Vagina (tissue), 2 donors: ENCODE measurements at regions not wholly inside any gene's neighbourhood (a gene's known extent, or its start where the extent isn't known, plus 50 kb on each side); places are given as distances from the start of the nearest gene placed in this dataset.

ENCODE experiments used
- POLR2A ChIP-seq, 2 donors: fragments of 450-650 bp; IDR thresholded peaks; one replicate each; pipeline ENCODE4 v1.6.1; 2017; ENCODE audit warnings: antibody characterized with exemption in 2 of 2, mild to moderate bottlenecking in 2 of 2, moderate library complexity in 2 of 2
- POLR2AphosphoS5 ChIP-seq, 2 donors: sonication (generic); formaldehyde crosslinking; IDR thresholded peaks; one replicate each; pipeline ENCODE4 v1.9.0; 2017; ENCODE audit warnings: antibody characterized with exemption in 2 of 2, mild to moderate bottlenecking in 2 of 2, low read depth in 1 of 2; ENCODE audit not compliant: insufficient read depth in 1 of 2
- TF ChIP-seq, protein P1 (sequence below), 3 experiments: fragments of 450-650 bp in 2 of 3; fragments of 200-600 bp in 1 of 3; sonication (generic) in 1 of 3; IDR thresholded peaks; one replicate each; pipeline ENCODE4 v1.5.1; 2017 to 2019; ENCODE audit warnings: antibody characterized with exemption in 3 of 3, mild to moderate bottlenecking in 2 of 3, moderate library complexity in 2 of 3

DNA sequence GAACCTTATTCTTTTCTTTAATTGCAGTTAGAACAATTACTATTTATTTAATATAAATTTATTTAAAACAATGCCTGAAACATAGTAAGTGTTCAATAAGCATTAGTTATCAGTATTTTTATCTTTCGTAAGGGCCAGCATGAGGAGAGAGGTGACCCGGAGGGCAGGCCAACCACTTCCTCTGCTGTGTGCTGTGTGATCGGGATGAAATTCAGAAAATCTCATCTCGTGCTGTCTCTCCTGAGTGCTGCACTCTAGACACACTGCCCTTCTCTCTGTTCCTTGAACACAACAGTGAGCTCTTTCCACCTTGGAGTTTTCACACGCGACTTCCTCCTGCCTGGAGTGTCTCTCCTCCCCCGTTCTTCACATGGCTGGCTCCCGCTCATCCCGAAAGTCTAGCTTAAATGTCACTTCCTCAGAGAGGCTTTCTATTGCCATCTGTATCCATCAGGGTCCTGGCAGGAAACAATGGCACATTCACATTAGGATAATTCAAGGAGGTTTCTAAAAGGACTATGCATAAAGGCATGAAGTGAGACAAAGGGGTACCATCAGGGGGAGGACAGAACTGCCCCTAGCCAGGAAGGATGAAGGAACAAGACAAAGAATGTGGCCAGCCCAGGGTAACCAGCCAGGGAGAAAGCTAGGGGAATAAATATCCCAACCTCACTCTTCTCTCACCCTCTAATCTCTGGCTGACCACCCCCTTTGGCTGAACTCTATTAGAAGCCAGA, 142.6 kb upstream of the GJB5 start:
- TF ChIP-seq POLR2AphosphoS5 (IDR thresholded peaks at IDR 0.05; ENCODE audit: insufficient read depth in 1 of 2, low read depth in 1 of 2) = no peak
- TF ChIP-seq, protein P1, sequence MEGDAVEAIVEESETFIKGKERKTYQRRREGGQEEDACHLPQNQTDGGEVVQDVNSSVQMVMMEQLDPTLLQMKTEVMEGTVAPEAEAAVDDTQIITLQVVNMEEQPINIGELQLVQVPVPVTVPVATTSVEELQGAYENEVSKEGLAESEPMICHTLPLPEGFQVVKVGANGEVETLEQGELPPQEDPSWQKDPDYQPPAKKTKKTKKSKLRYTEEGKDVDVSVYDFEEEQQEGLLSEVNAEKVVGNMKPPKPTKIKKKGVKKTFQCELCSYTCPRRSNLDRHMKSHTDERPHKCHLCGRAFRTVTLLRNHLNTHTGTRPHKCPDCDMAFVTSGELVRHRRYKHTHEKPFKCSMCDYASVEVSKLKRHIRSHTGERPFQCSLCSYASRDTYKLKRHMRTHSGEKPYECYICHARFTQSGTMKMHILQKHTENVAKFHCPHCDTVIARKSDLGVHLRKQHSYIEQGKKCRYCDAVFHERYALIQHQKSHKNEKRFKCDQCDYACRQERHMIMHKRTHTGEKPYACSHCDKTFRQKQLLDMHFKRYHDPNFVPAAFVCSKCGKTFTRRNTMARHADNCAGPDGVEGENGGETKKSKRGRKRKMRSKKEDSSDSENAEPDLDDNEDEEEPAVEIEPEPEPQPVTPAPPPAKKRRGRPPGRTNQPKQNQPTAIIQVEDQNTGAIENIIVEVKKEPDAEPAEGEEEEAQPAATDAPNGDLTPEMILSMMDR (IDR thresholded peaks at IDR 0.05) = no peak
- TF ChIP-seq POLR2A (IDR thresholded peaks at IDR 0.05) = no peak
